ENCODE measurements at regions not wholly inside any gene's neighbourhood (a gene's known extent, or its start where the extent isn't known, plus 50 kb on each side); places are given as distances from the start of the nearest gene placed in this dataset.

- TF ChIP-seq CTCF (IDR thresholded peaks at IDR 0.05; ENCODE audit: poor library complexity, severe bottlenecking) (no peak), REST (IDR thresholded peaks at IDR 0.05; ENCODE audit: borderline replicate concordance) (no peak), EZH2 (IDR thresholded peaks at IDR 0.05; ENCODE audit: borderline replicate concordance, insufficient read depth, low read length, poor library complexity, severe bottlenecking) (no peak), MXI1 (conservative IDR thresholded peaks at IDR 0.05; ENCODE audit: poor library complexity, severe bottlenecking) (no peak), TAF1 (IDR thresholded peaks at IDR 0.05; ENCODE audit: low read depth) (no peak), RAD21 (conservative IDR thresholded peaks at IDR 0.05) (no peak), POLR2AphosphoS5 (IDR thresholded peaks at IDR 0.05) (no peak)
Measured at GRCh38 chr15:39321977-39322376, 258.9 kb upstream of the THBS1 start.
